Heart left ventricle (tissue), 16 donors: ENCODE measurements at regions not wholly inside any gene's neighbourhood (a gene's known extent, or its start where the extent isn't known, plus 50 kb on each side); places are given as distances from the start of the nearest gene placed in this dataset.

Experiments used
- ATAC-seq, 4 donors: fragments of 200-7000 bp; cut with Tn5 transposase; one replicate each; pipeline ENCODE4 v1.9.1; 2020 to 2022; ENCODE audit warnings: moderate library complexity in 4 of 4, mild to moderate bottlenecking in 3 of 4, moderate number of reproducible peaks in 1 of 4
- DNase-seq, 5 donors: peaks; one replicate each; pipeline ENCODE4 v3.0.0-alpha.2; 2020
- H3K27ac ChIP-seq, 12 donors: fragments of 200-600 bp; sonication (generic) in 4 of 12; one replicate each; pipeline versions ENCODE4 v1.5.0 to v1.8.0; 2016 to 2022; ENCODE audit warnings: mild to moderate bottlenecking in 2 of 12
- H3K27me3 ChIP-seq, 9 donors: fragments of 200-600 bp; sonication (generic) in 2 of 9; one replicate each; pipeline versions ENCODE4 v1.5.1 to v1.8.0; 2016 to 2022; ENCODE audit warnings: mild to moderate bottlenecking in 3 of 9
- H3K36me3 ChIP-seq, 9 donors: fragments of 200-600 bp; sonication (generic) in 2 of 9; one replicate each; pipeline versions ENCODE4 v1.5.0 to v1.8.0; 2018 to 2022; ENCODE audit warnings: mild to moderate bottlenecking in 2 of 9
- H3K4me1 ChIP-seq, 12 donors: fragments of 200-600 bp; sonication (generic) in 4 of 12; one replicate each; pipeline versions ENCODE4 v1.5.0 to v1.8.0; 2016 to 2022; ENCODE audit warnings: mild to moderate bottlenecking in 3 of 12
- H3K4me3 ChIP-seq, 12 donors: fragments of 200-600 bp; sonication (generic) in 4 of 12; one replicate each; pipeline versions ENCODE4 v1.5.0 to v1.8.0; 2017 to 2022; ENCODE audit warnings: mild to moderate bottlenecking in 9 of 12, moderate library complexity in 4 of 12
- H3K9me3 ChIP-seq, 12 donors: fragments of 200-600 bp; sonication (generic) in 4 of 12; one replicate each; pipeline versions ENCODE4 v1.5.0 to v1.8.0; 2016 to 2022; ENCODE audit warnings: mild to moderate bottlenecking in 1 of 12
- CTCF ChIP-seq, 12 donors: fragments of 200-600 bp; sonication (generic) in 4 of 12; IDR thresholded peaks; one replicate each; pipeline versions ENCODE4 v1.5.0 to v1.8.0; 2018 to 2022; ENCODE audit warnings: antibody characterized with exemption in 12 of 12, mild to moderate bottlenecking in 5 of 12
- POLR2A ChIP-seq, 2 donors: fragments of 450-650 bp; IDR thresholded peaks; one replicate each; pipeline ENCODE4 v1.6.1; 2017; ENCODE audit warnings: antibody characterized with exemption in 2 of 2, mild to moderate bottlenecking in 2 of 2, moderate library complexity in 2 of 2
- WGBS, 4 donors: extraction: QIAGEN DNeasy Blood & Tissue Kit in 2 of 4; methylation state at CpG; one replicate each; pipeline versions ENCODE4 v1.1.5 to v1.1.7; 2013 to 2018; 5-methylcytosine and 5-hydroxymethylcytosine counted together
- intact Hi-C, 10 donors: fragments of 100-400 bp; cut with DNase I; formaldehyde crosslinking; loops; one replicate each; pipeline versions ENCODE4 v1.11.1 to v1.14.2; 2022
- donor health status: ischemic (EF 13 %, LVEDD 7.1; RV severe dilation, severe dysfunction).
- donor health status: healthy with polysubstance abuse.
- donor health status: DM: no; HTN: yes; CAD: no.
- donor health status: DM: no; HTN: no; CAD: no.
- donor health status: ischemic (EF 25% LVEDD 6.9; RV normal size, moderate dysfunction).
- donor health status: ischemic (EF 25% LVEDD 5.7; RV mildly dilated, moderate dysfunction).
- donor health status: healthy.
- donor health status: DM: yes; HTN: yes; CAD: no.
- donor health status: ischemic (EF 35%, LVEDD 5.7; RV mildly dilated, moderate dysfunction).
- donor health status: nonischemic (EF 11% LVEDD 7.7; RV severe dilation, severe dysfunction).
- donor health status: DM: yes; HTN: yes; CAD: no.
- donor health status: PGD.
- donor health status: ischemic (EF 29% LVEDD 5.4; RV normal size, mild dysfunction).
- donor health status: nonischemic (EF 23%, LVEDD 6.1; RV moderate dilation, normal function).

GRCh38 chr5:9928326-9928725, 298.2 kb upstream of the TAS2R1 start:
- Histone ChIP-seq H3K4me1 (no peaks in the 10 kb centered on the region), H3K36me3 (no peaks in the 10 kb centered on the region), H3K9me3 (peaks cover 0 to 15% (median 1%) of the 10 kb centered on the region in 12 donors), H3K27me3 (no peaks in the 10 kb centered on the region), H3K4me3 (no peak overlapping the region), H3K27ac (no peak overlapping the region)
- 47 to 56% (median 53%) methylated on average over 6 of the region's 6 CpGs for WGBS, 4 donors
- ATAC-seq (no peak), DNase-seq (no peak)
- TF ChIP-seq POLR2A (IDR thresholded peaks at IDR 0.05) (no peak), CTCF (IDR thresholded peaks at IDR 0.05) (no peak)
- intact Hi-C loops = no loop called here

- peaks cover 0 to 22% (median 5%) of the 10 kb centered on the region in 12 donors for H3K9me3 ChIP-seq
- no peaks in the 10 kb centered on the region for H3K36me3 ChIP-seq
- intact Hi-C loops = no loop called here
- no peaks in the 10 kb centered on the region for H3K27me3 ChIP-seq
- H3K27ac ChIP-seq = no peak overlapping the region
- TF ChIP-seq CTCF (IDR thresholded peaks at IDR 0.05) (no peak), POLR2A (IDR thresholded peaks at IDR 0.05) (no peak)
- no peak for ATAC-seq
- H3K4me3 ChIP-seq = no peak overlapping the region
- no peak for DNase-seq
- WGBS, 4 donors = 65 to 75% (median 68%) methylated on average over 4 of the region's 4 CpGs
- no peaks in the 10 kb centered on the region for H3K4me1 ChIP-seq
These were observed 297.4 kb upstream of the TAS2R1 start for GRCh38 chr5:9927521-9927997.

GRCh38 chr5:9927106-9927505, 297.0 kb upstream of the TAS2R1 start:
- TF ChIP-seq CTCF (IDR thresholded peaks at IDR 0.05) (no peak), POLR2A (IDR thresholded peaks at IDR 0.05) (no peak)
- no peaks in the 10 kb centered on the region for H3K36me3 ChIP-seq
- peaks cover 0 to 26% (median 6%) of the 10 kb centered on the region in 12 donors for H3K9me3 ChIP-seq
- intact Hi-C loops = no loop called here
- DNase-seq (no peak), ATAC-seq (no peak)
- no peaks in the 10 kb centered on the region for H3K27me3 ChIP-seq
- H3K4me1 ChIP-seq = no peaks in the 10 kb centered on the region
- H3K4me3 ChIP-seq = no peak overlapping the region
- WGBS, 4 donors = 75 to 92% (median 90%) methylated on average over 1 of the region's 1 CpG
- no peak overlapping the region for H3K27ac ChIP-seq

GRCh38 chr5:9924614-9925013, 294.5 kb upstream of the TAS2R1 start:
- intact Hi-C loops = no loop called here
- Histone ChIP-seq H3K4me1 (no peaks in the 10 kb centered on the region), H3K27ac (no peak overlapping the region), H3K27me3 (no peaks in the 10 kb centered on the region), H3K9me3 (peaks cover 0 to 28% (median 6%) of the 10 kb centered on the region in 12 donors), H3K4me3 (no peak overlapping the region), H3K36me3 (no peaks in the 10 kb centered on the region)
- TF ChIP-seq POLR2A (IDR thresholded peaks at IDR 0.05) (no peak), CTCF (IDR thresholded peaks at IDR 0.05) (no peak)
- 53 to 65% (median 54%) methylated on average over 2 of the region's 2 CpGs for WGBS, 4 donors
- DNase-seq = no peak
- ATAC-seq = no peak
